T-cell (primary cell): ENCODE measurements at regions not wholly inside any gene's neighbourhood (a gene's known extent, or its start where the extent isn't known, plus 50 kb on each side); places are given as distances from the start of the nearest gene placed in this dataset.

Source experiments
- ATAC-seq, 4 experiments: fragments of 200-7000 bp in 3 of 4; fragments of 150-1000 bp in 1 of 4; cut with Tn5 transposase; replicated peaks in 1 of 4; 1 replicate in 3 of 4; 2 replicates in 1 of 4; pipeline ENCODE4 v1.10.0; 2021; ENCODE audit warnings: moderate library complexity in 3 of 4, mild to moderate bottlenecking in 2 of 4, moderate number of reproducible peaks in 1 of 4
- CTCF ChIA-PET, 2 donors: fragments of 300-600 bp; sonication (Branson Sonifier 250); formaldehyde crosslinking; loops; one replicate each; lab custom pipeline; 2022; ENCODE audit warnings: antibody characterized with exemption in 2 of 2; lab: Charles Lee
- POLR2A ChIA-PET, 2 donors: fragments of 300-600 bp; sonication (Branson Sonifier 250); formaldehyde crosslinking; loops; one replicate each; lab custom pipeline; 2022; ENCODE audit warnings: antibody characterized with exemption in 2 of 2; lab: Charles Lee
- DNase-seq, 35 experiments: peaks; one replicate each; pipeline versions ENCODE4 v3.0.0 to v3.0.0-alpha.2; 2013 to 2023
- H3K27ac ChIP-seq: one replicate; pipeline ENCODE4 v1.5.1; 2013; ENCODE audit warnings: low read length
- H3K27me3 ChIP-seq, 2 experiments: replicated peaks in 1 of 2; 1 replicate in 1 of 2; 2 replicates in 1 of 2; pipeline versions ENCODE4 v1.6.1 to v1.7.0; 2013; ENCODE audit warnings: low read length in 1 of 2, mixed read lengths in 1 of 2; ENCODE audit not compliant: control insufficient read depth in 2 of 2, insufficient read depth in 2 of 2; ENCODE audit errors: extremely low read depth in 1 of 2
- H3K36me3 ChIP-seq, 2 donors: 1 replicate in 1 of 2; 2 replicates in 1 of 2; pipeline versions ENCODE4 v1.6.1 to v1.7.0; 2013; ENCODE audit warnings: low read length in 1 of 2; ENCODE audit not compliant: control insufficient read depth in 2 of 2, insufficient read depth in 1 of 2; ENCODE audit errors: extremely low read depth in 1 of 2
- H3K4me1 ChIP-seq, 2 experiments: 1 replicate in 1 of 2; 2 replicates in 1 of 2; pipeline versions ENCODE4 v1.6.1 to v1.7.0; 2013; ENCODE audit warnings: low read length in 2 of 2, mixed read lengths in 1 of 2; ENCODE audit not compliant: insufficient read depth in 2 of 2, control insufficient read depth in 1 of 2; ENCODE audit errors: extremely low read depth in 1 of 2
- H3K4me3 ChIP-seq, 2 donors: 1 replicate in 1 of 2; 2 replicates in 1 of 2; pipeline versions ENCODE4 v1.5.1 to v1.7.0; 2013; ENCODE audit warnings: mild to moderate bottlenecking in 2 of 2, low read length in 1 of 2, moderate library complexity in 1 of 2; ENCODE audit not compliant: control insufficient read depth in 1 of 2; ENCODE audit errors: extremely low read depth in 1 of 2
- H3K9me3 ChIP-seq: 2 replicates; pipeline ENCODE4 v1.7.0; 2013
- H3K27ac Mint-ChIP-seq, 2 donors: one replicate each; pipeline ENCODE4 v1.8.0; 2020 to 2021; ENCODE audit warnings: mild to moderate bottlenecking in 2 of 2, mixed read lengths in 2 of 2
- H3K27me3 Mint-ChIP-seq, 2 donors: one replicate each; pipeline ENCODE4 v1.8.0; 2021 to 2022; ENCODE audit warnings: mixed read lengths in 2 of 2
- H3K36me3 Mint-ChIP-seq: one replicate; pipeline ENCODE4 v1.8.0; 2021; ENCODE audit warnings: mixed read lengths
- H3K4me1 Mint-ChIP-seq, 3 donors: one replicate each; pipeline ENCODE4 v1.8.0; 2020 to 2022; ENCODE audit warnings: mixed read lengths in 3 of 3, mild to moderate bottlenecking in 1 of 3
- H3K4me3 Mint-ChIP-seq, 3 donors: one replicate each; pipeline ENCODE4 v1.8.0; 2020 to 2022; ENCODE audit warnings: mild to moderate bottlenecking in 3 of 3, mixed read lengths in 3 of 3, moderate library complexity in 3 of 3
- H3K9me3 Mint-ChIP-seq, 3 donors: one replicate each; pipeline ENCODE4 v1.8.0; 2020 to 2022; ENCODE audit warnings: mixed read lengths in 3 of 3
- WGBS: methylation state at CpG from one replicate; pipeline ENCODE4 v1.1.5; 2013; ENCODE audit warnings: missing lambda C conversion rate; ENCODE audit not compliant: insufficient coverage; 5-methylcytosine and 5-hydroxymethylcytosine counted together

DNA sequence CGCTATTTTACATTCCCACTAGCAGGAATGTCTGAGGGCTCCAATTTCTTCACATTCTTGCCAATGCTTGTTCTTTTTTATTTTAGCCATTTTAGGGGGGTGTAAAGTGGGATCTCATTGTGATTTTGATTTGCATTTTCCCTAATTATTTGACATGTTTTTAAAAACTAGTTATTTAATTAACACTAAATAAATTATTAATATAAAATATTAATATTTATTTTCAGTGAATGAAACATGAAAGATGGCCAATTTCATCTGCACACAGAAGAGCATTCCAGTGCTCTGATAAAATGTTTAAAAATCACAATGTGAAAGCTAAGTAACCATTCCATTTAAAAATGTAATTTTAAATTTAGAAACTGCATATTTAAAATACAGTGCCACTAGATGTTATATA, 322.2 kb upstream of the ZNF521 start:
- Mint-ChIP-seq H3K4me1 (no peaks in the 10 kb centered on the region), H3K27ac (no peak overlapping the region), H3K4me3 (no peak overlapping the region), H3K36me3 (no peaks in the 10 kb centered on the region), H3K27me3 (no peaks in the 10 kb centered on the region), H3K9me3 (no peaks in the 10 kb centered on the region)
- H3K4me1 ChIP-seq: no peaks in the 10 kb centered on the region
- no peak overlapping the region for H3K4me3 ChIP-seq
- ChIA-PET POLR2A (no interaction called here), CTCF (no interaction called here)
- WGBS: no CpG with 5 or more reads among the region's 1 CpG
- ATAC-seq (no peak), DNase-seq (no peak)
- no peaks in the 10 kb centered on the region for H3K36me3 ChIP-seq
- H3K27ac ChIP-seq: no peak overlapping the region
- no peaks in the 10 kb centered on the region for H3K9me3 ChIP-seq
- H3K27me3 ChIP-seq: no peaks in the 10 kb centered on the region

DNA sequence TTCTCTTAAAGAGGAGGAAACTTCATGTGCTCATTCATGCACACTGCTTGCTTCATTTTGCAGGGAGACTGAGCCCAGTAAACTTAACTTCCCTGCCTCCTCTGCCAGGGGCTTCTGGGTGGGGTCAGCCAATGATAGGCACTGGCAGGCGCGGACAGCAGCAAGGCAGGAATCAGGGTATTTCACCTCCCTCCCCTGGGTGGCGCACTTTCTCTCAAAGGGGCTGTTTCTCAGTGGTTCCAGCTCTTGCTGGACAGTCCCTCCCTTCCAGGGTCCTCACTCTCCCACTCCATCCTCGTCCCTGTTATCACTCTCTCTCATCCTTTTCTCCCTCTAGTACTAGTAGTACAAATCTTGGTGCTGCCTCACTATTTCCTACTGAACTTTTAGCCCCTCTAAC, 320.5 kb upstream of the ZNF521 start:
- DNase-seq (no peak), ATAC-seq (no peak)
- no peaks in the 10 kb centered on the region for H3K9me3 ChIP-seq
- WGBS: 74% methylated on average over 3 of the region's 4 CpGs
- no peak overlapping the region for H3K27ac ChIP-seq
- Mint-ChIP-seq H3K36me3 (no peaks in the 10 kb centered on the region), H3K27ac (no peak overlapping the region), H3K4me1 (no peaks in the 10 kb centered on the region), H3K4me3 (no peak overlapping the region), H3K27me3 (no peaks in the 10 kb centered on the region), H3K9me3 (peaks cover 0 to 5% (median 0%) of the 10 kb centered on the region in 3 donors)
- POLR2A ChIA-PET: no interaction called here
- no peaks in the 10 kb centered on the region for H3K36me3 ChIP-seq
- CTCF ChIA-PET: no interaction called here
- no peaks in the 10 kb centered on the region for H3K27me3 ChIP-seq
- H3K4me1 ChIP-seq: no peaks in the 10 kb centered on the region
- no peak overlapping the region for H3K4me3 ChIP-seq

DNA sequence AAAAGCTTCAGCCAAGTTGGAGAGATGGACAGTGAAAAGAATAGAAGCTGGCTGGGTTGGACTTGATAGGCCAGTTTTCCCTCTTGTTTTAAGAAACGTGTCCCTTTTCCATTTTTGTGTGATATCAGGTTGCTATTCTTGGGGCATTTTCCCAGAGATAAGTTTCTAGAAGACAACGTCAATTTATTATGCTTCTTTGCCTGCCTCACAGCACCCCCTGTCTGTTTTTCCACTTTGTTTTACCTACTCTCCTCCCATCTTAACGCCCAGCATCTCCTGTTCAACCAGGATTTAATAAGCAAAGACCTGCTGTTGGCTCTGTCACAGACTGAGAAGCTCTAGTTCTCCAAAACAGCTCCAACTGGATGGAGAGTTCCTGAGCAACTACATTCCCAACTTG, 317.8 kb upstream of the ZNF521 start:
- H3K4me3 Mint-ChIP-seq: no peak overlapping the region
- WGBS: 0% methylated on average over 1 of the region's 3 CpGs
- Histone ChIP-seq H3K27ac (no peak overlapping the region), H3K4me1 (no peaks in the 10 kb centered on the region), H3K9me3 (no peaks in the 10 kb centered on the region), H3K27me3 (no peaks in the 10 kb centered on the region), H3K4me3 (no peak overlapping the region), H3K36me3 (no peaks in the 10 kb centered on the region)
- ATAC-seq (no peak), DNase-seq (no peak)
- ChIA-PET POLR2A (no interaction called here), CTCF (no interaction called here)
- H3K9me3 Mint-ChIP-seq: peaks cover 0 to 5% (median 0%) of the 10 kb centered on the region in 3 donors
- no peaks in the 10 kb centered on the region for H3K36me3 Mint-ChIP-seq
- H3K4me1 Mint-ChIP-seq: no peaks in the 10 kb centered on the region
- H3K27me3 Mint-ChIP-seq: peaks cover 0 to 3% of the 10 kb centered on the region in 2 donors
- H3K27ac Mint-ChIP-seq: no peak overlapping the region

DNA sequence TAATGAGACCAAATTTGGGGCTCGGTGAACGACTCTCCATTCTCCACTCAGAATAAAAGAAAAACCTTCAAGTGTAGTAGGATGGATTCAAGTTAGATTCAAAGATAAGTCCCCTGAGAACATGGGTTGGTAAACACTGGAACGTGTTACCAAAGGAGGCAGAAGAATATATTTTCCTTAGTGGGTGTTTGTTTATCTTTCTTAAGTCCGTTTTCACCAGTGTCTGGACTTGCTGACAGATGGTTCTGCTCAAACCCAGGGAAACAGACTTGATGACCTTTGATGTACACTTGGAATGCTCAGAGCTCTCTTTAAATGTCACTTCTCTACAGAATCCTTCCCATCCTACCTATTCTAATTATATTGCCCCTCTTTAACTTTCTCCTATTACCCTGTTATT, 310.3 kb upstream of the ZNF521 start:
- Histone ChIP-seq H3K27me3 (no peaks in the 10 kb centered on the region), H3K4me1 (no peaks in the 10 kb centered on the region), H3K27ac (no peak overlapping the region), H3K9me3 (no peaks in the 10 kb centered on the region), H3K36me3 (no peaks in the 10 kb centered on the region), H3K4me3 (no peak overlapping the region)
- no peaks in the 10 kb centered on the region for H3K36me3 Mint-ChIP-seq
- ChIA-PET POLR2A (no interaction called here), CTCF (no interaction called here)
- H3K27ac Mint-ChIP-seq: no peak overlapping the region
- WGBS: no CpG with 5 or more reads among the region's 4 CpGs
- H3K4me3 Mint-ChIP-seq: no peak overlapping the region
- no peak for ATAC-seq
- no peak for DNase-seq
- H3K9me3 Mint-ChIP-seq: no peaks in the 10 kb centered on the region
- peaks cover 3 to 4% of the 10 kb centered on the region in 2 donors for H3K27me3 Mint-ChIP-seq
- H3K4me1 Mint-ChIP-seq: no peaks in the 10 kb centered on the region

DNA sequence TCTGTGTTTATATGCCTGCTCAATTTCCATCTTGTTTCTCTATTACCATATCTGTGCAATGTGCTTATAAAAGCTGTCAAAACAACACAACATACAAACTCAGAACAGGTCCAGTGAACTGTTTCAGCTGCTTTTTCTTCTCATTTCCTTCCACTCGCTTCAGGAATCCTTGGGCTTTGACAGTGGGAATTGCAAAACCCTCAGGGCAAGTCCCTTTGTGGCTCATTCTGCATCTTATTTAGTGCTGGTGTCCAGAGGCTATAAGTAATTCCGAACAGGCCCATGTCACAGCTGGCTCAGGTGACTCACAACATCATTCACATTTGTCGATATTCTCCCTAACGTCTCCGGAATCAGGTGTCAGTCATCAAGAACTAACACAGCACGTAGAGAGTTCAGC, 309.9 kb upstream of the ZNF521 start:
- ChIA-PET POLR2A (no interaction called here), CTCF (no interaction called here)
- Mint-ChIP-seq H3K4me3 (no peak overlapping the region), H3K27ac (no peak overlapping the region), H3K36me3 (no peaks in the 10 kb centered on the region), H3K9me3 (no peaks in the 10 kb centered on the region), H3K27me3 (peaks cover 0 to 4% of the 10 kb centered on the region in 2 donors), H3K4me1 (no peaks in the 10 kb centered on the region)
- Histone ChIP-seq H3K27ac (no peak overlapping the region), H3K27me3 (no peaks in the 10 kb centered on the region), H3K36me3 (no peaks in the 10 kb centered on the region), H3K9me3 (no peaks in the 10 kb centered on the region), H3K4me1 (no peaks in the 10 kb centered on the region), H3K4me3 (no peak overlapping the region)
- whole genome bisulfite sequencing: 87% methylated on average over 3 of the region's 6 CpGs
- ATAC-seq (no peak), DNase-seq (no peak)

DNA sequence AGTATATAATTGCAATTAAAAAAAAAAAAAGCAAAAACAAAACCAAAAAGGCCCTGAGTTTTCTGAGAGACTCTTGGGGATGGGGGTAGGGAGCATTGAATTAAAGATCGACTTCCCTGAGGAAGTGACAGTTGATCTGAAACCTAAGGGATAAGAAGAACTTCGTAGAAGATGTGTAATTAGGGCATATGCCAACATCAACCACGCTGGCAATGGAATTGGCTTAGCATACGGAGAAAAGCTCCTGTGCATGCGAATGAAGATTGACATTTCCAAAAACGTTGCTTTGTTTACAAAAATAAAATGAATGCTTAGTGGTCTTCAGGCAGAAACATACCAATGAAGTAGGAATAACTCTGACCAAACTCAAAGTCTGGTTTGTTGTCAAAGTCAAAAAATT, 307.6 kb upstream of the ZNF521 start:
- H3K9me3 ChIP-seq: no peaks in the 10 kb centered on the region
- ATAC-seq: no peak
- Mint-ChIP-seq H3K36me3 (no peaks in the 10 kb centered on the region), H3K27me3 (peaks cover 0 to 4% of the 10 kb centered on the region in 2 donors), H3K27ac (no peak overlapping the region), H3K4me1 (no peaks in the 10 kb centered on the region), H3K4me3 (no peak overlapping the region), H3K9me3 (peaks cover 0 to 5% (median 3%) of the 10 kb centered on the region in 3 donors)
- H3K4me1 ChIP-seq: no peaks in the 10 kb centered on the region
- no peaks in the 10 kb centered on the region for H3K27me3 ChIP-seq
- 78% methylated on average over 5 of the region's 6 CpGs for WGBS
- H3K36me3 ChIP-seq: no peaks in the 10 kb centered on the region
- DNase-seq: no peak
- no peak overlapping the region for H3K27ac ChIP-seq
- ChIA-PET POLR2A (no interaction called here), CTCF (no interaction called here)
- H3K4me3 ChIP-seq: no peak overlapping the region

DNA sequence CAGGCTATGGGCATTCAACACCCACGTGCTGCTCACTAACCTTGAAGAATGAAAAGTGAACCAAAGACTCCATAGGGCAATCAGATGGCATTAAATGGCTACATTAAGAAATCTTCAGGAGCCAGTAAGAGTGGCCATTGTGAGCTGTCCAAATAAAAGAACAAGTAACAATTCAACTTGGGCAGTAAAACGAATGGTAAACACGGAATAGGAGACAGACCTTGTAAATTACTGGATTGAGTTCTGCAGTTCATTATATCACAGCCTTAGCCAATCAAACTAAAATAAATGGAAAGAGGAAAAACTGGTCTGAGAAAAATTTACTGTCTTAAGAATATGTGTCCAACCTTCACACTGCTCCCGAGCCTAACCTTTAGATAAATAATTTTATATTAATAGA, 306.5 kb upstream of the ZNF521 start:
- Histone ChIP-seq H3K4me3 (no peak overlapping the region), H3K36me3 (no peaks in the 10 kb centered on the region), H3K4me1 (no peaks in the 10 kb centered on the region), H3K27ac (no peak overlapping the region), H3K27me3 (no peaks in the 10 kb centered on the region), H3K9me3 (no peaks in the 10 kb centered on the region)
- Mint-ChIP-seq H3K27ac (no peak overlapping the region), H3K36me3 (no peaks in the 10 kb centered on the region), H3K4me3 (no peak overlapping the region), H3K9me3 (peaks cover 0 to 5% (median 4%) of the 10 kb centered on the region in 3 donors), H3K27me3 (peaks cover 0 to 4% of the 10 kb centered on the region in 2 donors), H3K4me1 (no peaks in the 10 kb centered on the region)
- DNase-seq (no peak), ATAC-seq (no peak)
- WGBS: 40% methylated on average over 1 of the region's 4 CpGs
- ChIA-PET CTCF (no interaction called here), POLR2A (no interaction called here)
